HUES64 (cell line): ENCODE measurements at regions not wholly inside any gene's neighbourhood (a gene's known extent, or its start where the extent isn't known, plus 50 kb on each side); places are given as distances from the start of the nearest gene placed in this dataset.

Experiments
- H3K27ac ChIP-seq: 2 replicates; pipeline ENCODE4 v1.7.0; 2013; ENCODE audit warnings: low read depth, low read length, inconsistent platforms
- H3K27me3 ChIP-seq: 2 replicates; pipeline ENCODE4 v1.6.1; 2013; ENCODE audit warnings: mild to moderate bottlenecking, low read length; ENCODE audit not compliant: insufficient read depth
- H3K36me3 ChIP-seq: 2 replicates; pipeline ENCODE4 v1.6.1; 2013; ENCODE audit warnings: mild to moderate bottlenecking, low read length; ENCODE audit not compliant: insufficient read depth
- H3K4me1 ChIP-seq: 2 replicates; pipeline ENCODE4 v1.6.1; 2013; ENCODE audit warnings: mild to moderate bottlenecking, low read length, moderate library complexity; ENCODE audit not compliant: insufficient read depth
- H3K4me3 ChIP-seq: 2 replicates; pipeline ENCODE4 v1.5.1; 2013; ENCODE audit warnings: mild to moderate bottlenecking, low read length, moderate library complexity
- H3K9ac ChIP-seq: 2 replicates; pipeline ENCODE4 v1.6.1; 2013; ENCODE audit warnings: mild to moderate bottlenecking, low read depth, low read length
- H3K9me3 ChIP-seq: 2 replicates; pipeline ENCODE4 v1.6.1; 2013; ENCODE audit warnings: low read depth, low read length; ENCODE audit not compliant: insufficient read depth
- WGBS: fragments of 150-250, 120-280 bp; methylation state at CpG from one replicate; pipeline ENCODE4 v1.1.7; 2013; ENCODE audit warnings: missing lambda C conversion rate; 5-methylcytosine and 5-hydroxymethylcytosine counted together

DNA sequence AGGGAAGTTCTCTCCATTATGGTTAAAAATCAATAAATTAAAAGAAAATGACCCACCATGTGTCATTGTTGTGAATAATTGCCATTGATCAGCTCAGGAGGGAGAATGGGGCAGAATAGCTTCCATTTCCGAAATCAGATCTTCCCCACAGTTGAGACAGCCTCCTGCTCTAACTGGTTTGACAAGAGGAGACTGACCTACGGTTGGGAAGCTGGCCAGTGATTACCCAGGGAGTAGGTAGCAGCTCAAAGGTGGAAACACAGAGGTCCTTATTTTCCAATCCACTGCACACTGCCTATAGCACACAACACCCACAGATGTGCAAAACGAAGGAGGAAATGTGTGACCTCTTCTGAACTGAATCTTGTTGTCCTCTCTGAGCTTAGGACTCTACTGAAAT, 69.0 kb upstream of the DAPK1 start:
- Histone ChIP-seq H3K27ac (no peak overlapping the region), H3K27me3 (no peaks in the 10 kb centered on the region), H3K4me1 (0 out of 2 replicates have a peak, but pooled peaks cover 4% of the 10 kb centered on the region), H3K9me3 (peaks cover 14% of the 10 kb centered on the region), H3K36me3 (no peaks in the 10 kb centered on the region), H3K4me3 (no peak overlapping the region), H3K9ac (no peak overlapping the region)
- WGBS, result 69% methylated on average over 3 of the region's 3 CpGs

DNA sequence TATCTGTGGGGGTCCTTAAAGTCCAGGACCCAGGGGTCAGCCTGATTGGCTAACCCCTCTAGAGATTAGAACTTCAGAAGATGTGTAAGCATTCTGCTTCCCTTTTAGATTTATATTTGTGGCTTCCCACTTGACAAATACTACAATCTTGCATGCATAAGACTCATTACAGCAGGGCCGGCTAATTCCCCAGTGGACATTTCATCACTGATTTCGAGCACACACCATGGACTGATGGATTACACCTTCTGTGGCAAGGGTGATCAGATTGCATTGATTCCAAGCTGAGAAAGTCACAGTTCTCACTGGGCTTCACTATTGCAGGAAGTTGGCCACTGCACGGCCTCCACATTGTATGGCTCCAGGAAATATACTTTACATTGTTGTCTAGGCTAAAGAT, 65.8 kb upstream of the DAPK1 start:
- H3K27ac ChIP-seq, result no peak overlapping the region
- H3K9me3 ChIP-seq, result no peaks in the 10 kb centered on the region
- no peaks in the 10 kb centered on the region for H3K36me3 ChIP-seq
- peaks cover 12% of the 10 kb centered on the region for H3K4me1 ChIP-seq
- 95% methylated on average over 3 of the region's 3 CpGs for WGBS
- H3K9ac ChIP-seq, result no peak overlapping the region
- H3K27me3 ChIP-seq, result no peaks in the 10 kb centered on the region
- H3K4me3 ChIP-seq, result no peak overlapping the region

DNA sequence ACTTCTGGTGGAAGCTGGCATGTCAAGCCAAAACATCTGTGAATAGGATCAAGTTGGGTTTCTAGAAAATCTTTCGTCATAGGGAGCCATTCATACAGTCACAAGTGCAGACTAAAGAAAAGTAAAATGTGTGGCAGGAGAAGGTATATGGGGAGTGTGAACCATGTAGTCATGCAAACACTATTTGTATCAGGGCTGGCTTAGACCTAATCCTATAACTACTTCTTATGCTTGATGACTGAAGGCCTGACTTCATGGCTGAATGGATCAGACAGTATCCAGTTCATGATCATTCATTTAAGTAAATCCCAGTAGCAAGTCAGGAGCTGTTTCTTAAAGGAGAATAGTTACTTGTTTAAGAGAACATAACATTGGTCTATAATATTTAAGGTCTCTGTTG, 63.8 kb upstream of the DAPK1 start:
- Histone ChIP-seq H3K36me3 (no peaks in the 10 kb centered on the region), H3K27me3 (no peaks in the 10 kb centered on the region), H3K4me1 (peaks cover 7% of the 10 kb centered on the region), H3K27ac (no peak overlapping the region), H3K9ac (no peak overlapping the region), H3K9me3 (no peaks in the 10 kb centered on the region), H3K4me3 (no peak overlapping the region)
- 92% methylated on average over 1 of the region's 1 CpG for WGBS

DNA sequence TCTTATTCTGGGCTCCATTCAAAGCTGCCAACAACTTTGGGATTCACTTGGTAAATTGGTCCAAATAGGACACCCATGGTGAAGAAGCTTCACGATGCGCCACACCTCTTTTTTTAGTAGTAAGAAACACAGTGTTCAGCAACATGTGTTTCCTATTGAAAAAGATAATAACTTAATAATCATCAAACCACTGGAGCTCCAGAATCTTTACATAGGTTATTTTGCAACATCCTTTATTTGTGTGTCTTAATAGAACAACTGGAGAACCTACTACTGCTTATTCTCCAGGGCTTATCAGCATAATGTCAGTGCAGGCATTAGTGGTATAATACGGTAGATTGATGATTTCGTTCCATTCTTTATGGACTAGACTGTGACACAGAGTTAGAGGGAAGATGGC, 63.3 kb upstream of the DAPK1 start:
- Histone ChIP-seq H3K4me3 (no peak overlapping the region), H3K9me3 (no peaks in the 10 kb centered on the region), H3K36me3 (no peaks in the 10 kb centered on the region), H3K27ac (no peak overlapping the region), H3K27me3 (no peaks in the 10 kb centered on the region), H3K4me1 (peaks cover 7% of the 10 kb centered on the region), H3K9ac (no peak overlapping the region)
- WGBS, result 95% methylated on average over 4 of the region's 4 CpGs

DNA sequence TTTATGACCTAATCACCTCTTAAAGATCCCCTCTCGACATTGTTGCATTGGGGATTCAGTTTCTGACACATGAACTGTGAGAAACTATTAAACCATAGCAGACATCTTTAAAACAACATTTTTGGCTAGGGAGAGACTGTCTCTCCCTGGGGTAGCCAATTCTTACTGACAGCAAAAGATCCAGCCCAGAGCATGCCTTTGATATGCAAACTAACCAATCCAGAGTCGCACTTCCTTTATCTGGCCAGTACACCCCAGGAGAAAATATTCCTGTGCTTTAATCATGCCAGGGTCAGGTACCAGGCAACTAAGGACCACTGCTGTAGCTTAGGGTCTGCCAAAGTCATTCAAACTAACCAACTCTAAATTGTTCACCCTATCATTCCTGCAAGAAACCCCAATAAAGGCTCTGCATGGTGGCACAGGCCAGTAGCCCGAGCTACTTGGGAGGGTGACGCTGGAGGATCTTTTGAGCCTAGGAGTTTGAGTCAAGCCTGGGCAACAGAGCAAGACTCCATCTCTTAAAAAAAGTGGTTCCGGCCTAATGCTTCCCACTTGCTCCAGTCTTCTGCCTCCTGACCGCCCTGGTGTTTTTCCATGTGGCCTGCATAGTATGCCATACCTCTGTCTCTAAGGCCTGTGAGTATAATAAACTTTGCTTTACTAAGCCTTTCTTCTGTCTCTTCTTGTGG, 62.3 kb upstream of the DAPK1 start:
- 52% methylated on average over 6 of the region's 6 CpGs for WGBS
- Histone ChIP-seq H3K9ac (no peak overlapping the region), H3K4me3 (no peak overlapping the region), H3K36me3 (no peaks in the 10 kb centered on the region), H3K4me1 (peaks cover 7% of the 10 kb centered on the region), H3K27me3 (no peaks in the 10 kb centered on the region), H3K9me3 (no peaks in the 10 kb centered on the region), H3K27ac (no peak overlapping the region)

DNA sequence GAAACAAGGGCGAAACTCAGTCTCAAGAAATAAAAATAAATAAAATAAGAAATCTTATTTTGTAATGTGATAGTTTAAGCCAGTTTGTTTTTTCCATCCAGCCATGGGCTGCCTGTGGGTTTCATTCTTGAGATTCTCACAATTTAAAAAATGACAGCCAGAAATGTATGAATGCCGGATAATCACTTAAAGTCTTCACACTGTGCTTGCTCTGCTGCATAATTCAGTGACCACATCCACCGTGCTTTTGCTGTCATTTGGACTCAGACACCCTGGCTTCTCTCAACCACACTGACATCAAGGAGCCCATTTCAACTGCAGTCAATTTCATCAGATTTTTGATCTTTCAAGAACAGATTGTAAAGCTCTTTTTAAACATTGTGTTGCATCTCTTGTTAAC, 61.0 kb upstream of the DAPK1 start:
- Histone ChIP-seq H3K4me3 (no peak overlapping the region), H3K9me3 (no peaks in the 10 kb centered on the region), H3K27ac (no peak overlapping the region), H3K36me3 (no peaks in the 10 kb centered on the region), H3K27me3 (no peaks in the 10 kb centered on the region), H3K9ac (no peak overlapping the region), H3K4me1 (peaks cover 7% of the 10 kb centered on the region)
- 84% methylated on average over 2 of the region's 3 CpGs for WGBS

DNA sequence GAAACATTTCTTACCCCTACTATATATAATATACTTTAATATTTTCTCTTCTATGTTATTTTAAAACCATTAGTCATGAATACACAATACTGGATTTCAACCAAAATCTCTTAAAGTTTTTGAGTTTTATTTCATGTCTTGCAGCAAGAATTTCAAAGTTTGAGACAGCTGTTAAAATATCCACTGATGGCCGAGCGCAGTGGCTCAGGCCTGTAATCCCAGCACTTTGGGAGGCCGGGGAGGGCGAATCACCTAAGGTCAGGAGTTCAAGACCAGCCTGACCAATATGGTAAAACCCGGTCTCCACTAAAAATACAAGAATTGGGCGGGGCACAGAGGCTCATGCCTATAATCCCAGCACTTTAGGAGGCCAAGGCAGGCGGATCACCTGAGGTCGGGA, 59.7 kb upstream of the DAPK1 start:
- no peaks in the 10 kb centered on the region for H3K27me3 ChIP-seq
- no peaks in the 10 kb centered on the region for H3K9me3 ChIP-seq
- no peak overlapping the region for H3K4me3 ChIP-seq
- WGBS, result 94% methylated on average over 8 of the region's 8 CpGs
- no peak overlapping the region for H3K9ac ChIP-seq
- no peaks in the 10 kb centered on the region for H3K36me3 ChIP-seq
- peaks cover 7% of the 10 kb centered on the region for H3K4me1 ChIP-seq
- H3K27ac ChIP-seq, result no peak overlapping the region

DNA sequence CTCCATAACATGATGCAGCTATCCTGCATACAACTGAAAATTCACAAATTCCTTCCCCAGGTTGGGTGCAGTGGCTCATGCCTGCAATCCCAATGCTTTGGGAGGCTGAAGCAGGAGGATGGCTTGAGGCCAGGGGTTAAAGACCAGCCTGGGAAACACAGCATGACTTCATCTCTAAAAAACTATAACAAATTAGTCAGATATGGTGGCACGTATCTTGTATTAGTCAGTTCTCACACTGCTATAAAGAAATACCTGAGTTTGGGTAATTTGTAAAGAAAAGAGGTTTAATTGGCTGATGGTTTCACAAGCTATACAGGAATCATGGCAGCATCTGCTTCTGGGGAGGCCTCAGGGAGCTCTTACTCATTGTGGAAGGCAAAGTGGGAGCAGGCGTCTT, 56.4 kb upstream of the DAPK1 start:
- Histone ChIP-seq H3K9me3 (no peaks in the 10 kb centered on the region), H3K4me3 (no peak overlapping the region), H3K27ac (no peak overlapping the region), H3K9ac (no peak overlapping the region), H3K27me3 (no peaks in the 10 kb centered on the region), H3K4me1 (no peaks in the 10 kb centered on the region; the same call in 1 of the 2 replicates), H3K36me3 (no peaks in the 10 kb centered on the region)
- 82% methylated on average over 2 of the region's 2 CpGs for WGBS

DNA sequence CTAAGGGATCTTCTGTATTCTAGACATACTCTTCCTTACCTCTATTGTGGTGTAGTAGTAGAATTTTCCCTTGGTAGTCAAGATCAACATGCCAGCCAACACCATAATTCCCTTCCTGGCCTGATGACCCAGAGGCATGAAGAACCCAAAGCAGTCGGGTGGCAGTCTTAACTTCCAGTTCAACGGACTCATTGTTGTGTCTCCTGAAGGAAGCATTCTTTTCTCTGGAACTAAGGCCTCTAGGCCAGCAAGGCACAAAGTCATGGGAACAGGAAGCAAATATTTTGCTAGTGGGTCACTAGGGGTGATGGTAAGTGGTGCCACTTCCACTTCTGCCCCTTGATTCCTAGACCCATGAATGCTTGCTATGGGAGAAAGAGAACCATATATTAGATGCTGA, 55.2 kb upstream of the DAPK1 start:
- H3K4me3 ChIP-seq, result no peak overlapping the region
- H3K27me3 ChIP-seq, result no peaks in the 10 kb centered on the region
- H3K27ac ChIP-seq, result no peak overlapping the region
- H3K9me3 ChIP-seq, result no peaks in the 10 kb centered on the region
- H3K36me3 ChIP-seq, result no peaks in the 10 kb centered on the region
- 96% methylated on average over 2 of the region's 2 CpGs for WGBS
- no peaks in the 10 kb centered on the region; the same call in 1 of the 2 replicates for H3K4me1 ChIP-seq
- no peak overlapping the region for H3K9ac ChIP-seq

DNA sequence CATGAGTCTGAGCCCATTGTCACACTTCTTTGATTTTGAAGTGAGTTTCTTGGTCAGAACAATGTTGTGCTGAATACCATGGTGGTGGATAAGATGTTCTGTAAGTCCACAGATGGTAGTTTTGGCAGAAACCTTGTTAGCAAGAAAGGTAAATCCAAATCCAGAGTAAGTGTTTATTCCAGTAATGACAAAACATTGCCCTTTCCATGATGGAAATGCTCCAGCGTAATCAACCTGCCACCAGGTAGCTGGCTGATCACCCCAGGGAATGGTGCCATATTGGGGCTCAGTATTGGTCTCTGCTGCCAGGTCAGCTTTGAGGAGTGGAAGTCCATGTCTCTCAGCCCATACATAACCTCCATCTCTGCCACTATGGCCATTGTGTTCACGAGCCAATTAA, 54.7 kb upstream of the DAPK1 start:
- Histone ChIP-seq H3K4me3 (no peak overlapping the region), H3K4me1 (no peaks in the 10 kb centered on the region; the same call in 1 of the 2 replicates), H3K36me3 (no peaks in the 10 kb centered on the region), H3K27me3 (no peaks in the 10 kb centered on the region), H3K9ac (no peak overlapping the region), H3K9me3 (no peaks in the 10 kb centered on the region), H3K27ac (no peak overlapping the region)
- 96% methylated on average over 1 of the region's 2 CpGs for WGBS

DNA sequence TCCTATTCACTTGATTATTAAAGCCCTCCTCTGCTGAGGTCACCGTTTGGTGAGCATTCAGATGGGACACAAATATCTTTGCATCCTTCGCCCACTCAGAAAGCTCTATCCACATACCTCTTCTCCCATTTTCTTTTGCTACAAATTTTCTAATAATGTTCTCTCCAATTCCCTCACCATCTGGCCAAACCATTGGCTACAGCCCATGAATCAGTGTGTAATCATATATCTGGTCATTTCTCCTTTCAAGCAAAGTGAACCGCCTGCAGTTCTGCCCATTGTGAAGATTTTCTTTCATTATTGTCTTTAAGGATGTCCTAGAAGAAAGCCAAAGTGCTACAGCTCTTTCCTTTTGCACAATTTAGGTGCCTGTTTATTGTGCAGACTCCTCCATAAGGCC, 54.2 kb upstream of the DAPK1 start:
- WGBS, result 96% methylated on average over 3 of the region's 3 CpGs
- Histone ChIP-seq H3K4me1 (no peaks in the 10 kb centered on the region; the same call in 1 of the 2 replicates), H3K27me3 (no peaks in the 10 kb centered on the region), H3K4me3 (no peak overlapping the region), H3K27ac (no peak overlapping the region), H3K9me3 (no peaks in the 10 kb centered on the region), H3K9ac (no peak overlapping the region), H3K36me3 (no peaks in the 10 kb centered on the region)

DNA sequence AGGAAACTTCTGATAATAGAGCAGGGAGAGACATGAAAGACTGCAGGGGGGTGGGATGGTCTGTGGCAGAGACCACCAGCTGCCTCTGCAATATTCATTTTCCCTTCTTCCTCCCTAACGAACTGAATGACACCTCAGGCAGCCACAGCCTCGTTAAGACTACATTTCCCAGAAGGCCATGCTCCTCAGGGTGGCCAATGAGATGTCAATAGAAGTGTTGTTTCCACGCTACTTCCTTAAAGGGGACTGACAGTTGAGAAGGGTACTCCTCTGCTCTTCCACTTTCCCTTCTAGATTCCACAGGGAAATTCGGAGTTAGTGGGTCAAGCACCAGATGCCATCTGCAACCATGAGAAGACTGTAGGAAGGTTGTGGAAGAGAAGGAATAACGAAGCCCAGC, 52.0 kb upstream of the DAPK1 start:
- Histone ChIP-seq H3K4me3 (no peak overlapping the region), H3K9ac (no peak overlapping the region), H3K4me1 (no peaks in the 10 kb centered on the region; the same call in 1 of the 2 replicates), H3K9me3 (no peaks in the 10 kb centered on the region), H3K27ac (no peak overlapping the region), H3K36me3 (no peaks in the 10 kb centered on the region), H3K27me3 (no peaks in the 10 kb centered on the region)
- WGBS, result 25% methylated on average over 5 of the region's 5 CpGs
